Astrocyte (in vitro differentiated cells and primary cell): ENCODE measurements at regions not wholly inside any gene's neighbourhood (a gene's known extent, or its start where the extent isn't known, plus 50 kb on each side); places are given as distances from the start of the nearest gene placed in this dataset.

Experiments
- EZH2 ChIP-seq: IDR thresholded peaks from 2 replicates; pipeline ENCODE4 v1.6.1; 2012; ENCODE audit warnings: mild to moderate bottlenecking, low read length, inconsistent platforms; ENCODE audit not compliant: insufficient read depth
- TF ChIP-seq, protein P1 (sequence below): IDR thresholded peaks from 2 replicates; pipeline ENCODE4 v1.5.1; 2011; ENCODE audit warnings: low read depth, mild to moderate bottlenecking, inconsistent platforms, low read length, moderate library complexity; ENCODE audit not compliant: insufficient read depth

DNA sequence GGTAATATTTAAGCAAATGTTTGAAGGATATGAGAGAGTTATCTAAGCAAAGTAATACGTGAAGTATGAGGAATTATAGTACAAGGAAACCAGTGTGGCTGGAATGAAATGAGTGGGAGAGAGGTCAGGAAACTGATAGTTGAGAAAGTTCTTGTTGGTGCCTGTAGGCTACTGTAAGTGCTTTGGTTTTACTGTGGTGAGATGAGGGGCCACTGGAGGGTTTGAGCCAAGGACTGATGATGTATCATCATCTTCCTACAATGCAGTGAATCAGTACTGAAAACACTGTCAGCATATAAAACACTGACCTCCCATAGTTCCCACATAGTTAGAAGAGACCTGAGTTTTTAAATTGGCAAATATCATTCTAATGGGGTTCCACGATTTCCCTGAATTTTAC, 367.5 kb upstream of the CTSO start:
- TF ChIP-seq, protein P1, sequence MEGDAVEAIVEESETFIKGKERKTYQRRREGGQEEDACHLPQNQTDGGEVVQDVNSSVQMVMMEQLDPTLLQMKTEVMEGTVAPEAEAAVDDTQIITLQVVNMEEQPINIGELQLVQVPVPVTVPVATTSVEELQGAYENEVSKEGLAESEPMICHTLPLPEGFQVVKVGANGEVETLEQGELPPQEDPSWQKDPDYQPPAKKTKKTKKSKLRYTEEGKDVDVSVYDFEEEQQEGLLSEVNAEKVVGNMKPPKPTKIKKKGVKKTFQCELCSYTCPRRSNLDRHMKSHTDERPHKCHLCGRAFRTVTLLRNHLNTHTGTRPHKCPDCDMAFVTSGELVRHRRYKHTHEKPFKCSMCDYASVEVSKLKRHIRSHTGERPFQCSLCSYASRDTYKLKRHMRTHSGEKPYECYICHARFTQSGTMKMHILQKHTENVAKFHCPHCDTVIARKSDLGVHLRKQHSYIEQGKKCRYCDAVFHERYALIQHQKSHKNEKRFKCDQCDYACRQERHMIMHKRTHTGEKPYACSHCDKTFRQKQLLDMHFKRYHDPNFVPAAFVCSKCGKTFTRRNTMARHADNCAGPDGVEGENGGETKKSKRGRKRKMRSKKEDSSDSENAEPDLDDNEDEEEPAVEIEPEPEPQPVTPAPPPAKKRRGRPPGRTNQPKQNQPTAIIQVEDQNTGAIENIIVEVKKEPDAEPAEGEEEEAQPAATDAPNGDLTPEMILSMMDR, result no peak
- no peak for TF ChIP-seq EZH2
